Activated CD8-positive, alpha-beta memory T cell treated with anti-CD3 and anti-CD28 coated beads for 24 hours (primary cell): ENCODE measurements at regions not wholly inside any gene's neighbourhood (a gene's known extent, or its start where the extent isn't known, plus 50 kb on each side); places are given as distances from the start of the nearest gene placed in this dataset.
"Not testable (repeated sequence)": the region's sequence is repeated elsewhere in the genome, so short reads cannot be mapped to it uniquely, and the experiment has no call there.

Source experiments
- DNase-seq: peaks from one replicate; pipeline ENCODE4 v3.0.0-alpha.2; 2020

DNA sequence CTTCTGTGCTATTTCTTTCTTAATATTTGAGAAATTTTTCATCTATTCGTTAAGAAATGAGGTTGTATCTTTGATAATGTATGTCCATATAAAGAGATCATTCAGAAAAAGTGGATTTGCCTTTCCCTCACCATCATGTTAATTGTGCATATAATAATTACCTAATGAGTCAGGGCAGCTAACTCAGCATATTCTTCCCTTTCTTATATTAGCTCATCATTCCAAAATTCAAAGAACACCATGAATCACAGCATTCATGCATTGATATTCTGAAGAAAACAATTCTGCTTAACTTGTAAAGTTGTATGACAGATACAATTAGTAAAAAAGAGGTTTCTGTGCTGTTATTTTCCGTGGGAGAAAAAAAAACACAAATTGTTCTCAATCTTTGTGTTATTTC is 630.6 kb downstream of the TLE1 start:
- DNase-seq: no peak

DNA sequence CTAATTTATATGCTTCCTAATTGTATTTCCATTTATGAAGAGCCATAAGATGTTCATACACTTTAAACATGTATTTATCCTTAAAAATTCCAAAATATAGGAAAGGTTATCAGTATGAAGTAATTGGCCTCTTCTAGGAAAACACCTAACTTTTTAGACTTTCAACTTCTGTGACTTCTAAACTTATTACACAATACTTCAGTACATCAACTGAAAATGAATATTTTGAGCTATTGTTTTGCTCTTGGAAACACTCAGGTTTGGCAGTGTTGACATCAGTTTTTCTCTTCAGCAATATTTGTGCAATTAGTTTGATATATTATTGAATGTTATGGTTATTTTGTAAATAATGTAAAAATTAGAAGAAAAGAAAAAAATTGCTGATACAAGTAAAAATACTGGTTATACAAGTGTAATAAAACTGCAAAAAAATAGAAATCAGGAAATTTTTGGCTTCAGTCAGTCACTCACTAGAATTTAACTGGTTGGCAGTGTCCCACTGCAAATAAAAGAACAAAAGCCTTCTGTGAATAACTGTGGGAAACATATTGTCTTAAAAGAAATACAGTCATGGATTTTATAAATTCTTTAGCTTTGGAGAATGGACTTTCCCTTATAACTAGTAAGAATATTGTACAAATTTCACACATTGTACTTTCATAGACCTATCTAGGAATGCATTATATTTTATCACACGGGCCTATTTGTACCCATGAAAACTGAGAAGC is 635.9 kb downstream of the TLE1 start:
- no peak for DNase-seq

DNA sequence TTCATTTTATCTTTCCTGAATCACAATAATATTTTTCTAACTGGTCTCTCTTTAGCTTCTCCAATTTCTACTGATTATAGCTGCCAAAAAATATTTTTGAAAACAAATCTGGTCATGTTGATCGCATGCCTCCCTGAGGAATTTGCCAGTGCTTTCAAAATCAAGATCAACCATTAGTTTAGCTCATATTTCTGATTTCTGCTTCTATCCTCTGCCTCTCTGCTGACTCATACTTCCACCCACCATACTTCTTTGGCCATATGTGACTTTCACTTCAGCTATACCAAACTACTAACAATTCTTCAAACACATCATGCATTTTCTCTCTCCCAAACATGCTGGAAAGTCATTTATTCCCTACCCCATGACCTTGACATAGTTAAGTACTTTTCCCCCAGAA is 636.5 kb downstream of the TLE1 start:
- DNase-seq: no peak

DNA sequence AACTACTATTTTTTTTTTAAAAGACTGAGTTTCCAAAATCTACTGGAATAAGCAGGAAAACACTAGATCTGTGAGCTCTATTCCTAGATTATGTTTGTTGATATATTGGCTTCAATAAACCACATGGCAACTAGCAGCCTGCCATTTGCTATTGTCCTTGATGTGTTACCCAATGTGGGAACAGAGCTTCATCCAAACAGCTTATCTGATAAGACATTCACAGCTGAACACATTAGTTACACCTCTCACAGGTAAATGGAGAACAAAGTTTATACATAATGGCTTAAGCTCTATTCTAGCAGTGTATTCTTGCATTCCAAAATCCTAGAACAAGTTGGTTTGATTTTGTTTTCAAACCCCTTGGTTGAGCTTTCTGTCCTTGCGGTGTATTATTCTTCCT is 642.1 kb downstream of the TLE1 start:
- no peak for DNase-seq

DNA sequence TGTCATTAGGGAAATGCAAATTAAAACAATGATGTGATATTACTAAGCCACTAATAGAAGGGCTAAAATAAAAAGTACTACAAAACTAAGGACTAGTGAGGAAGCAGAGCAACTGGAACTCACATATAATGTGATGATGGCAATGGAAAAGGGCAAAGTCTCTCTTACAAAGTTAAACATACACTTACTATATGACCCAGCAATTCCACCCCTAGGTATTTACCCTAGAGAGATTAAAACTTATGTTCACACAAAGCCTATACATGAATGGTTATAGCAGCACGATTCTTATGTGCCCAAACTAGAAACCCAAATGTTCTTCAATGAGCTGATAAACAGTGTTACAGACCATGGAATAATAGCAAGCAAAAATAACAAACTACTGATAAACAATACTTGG is 643.7 kb downstream of the TLE1 start:
- no peak for DNase-seq

DNA sequence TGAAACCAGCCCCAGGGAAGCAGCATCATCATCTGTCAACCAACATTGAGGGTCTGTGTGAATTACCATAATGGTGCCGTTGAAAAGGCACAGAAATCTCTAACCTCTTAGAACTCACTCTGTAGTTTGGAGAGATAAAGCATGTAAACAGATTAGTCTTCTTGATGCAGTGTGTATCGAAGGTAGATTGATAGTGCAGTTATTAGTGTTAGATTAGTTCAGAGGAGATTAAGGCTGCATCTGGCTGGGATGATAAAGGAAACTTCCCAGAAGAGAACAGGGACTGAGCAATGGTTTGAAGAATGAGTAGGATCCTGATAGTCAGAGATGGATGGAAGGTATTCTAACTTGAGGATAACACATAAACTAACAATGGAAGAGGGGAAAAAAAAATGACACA is 651.5 kb downstream of the TLE1 start:
- no peak for DNase-seq

DNA sequence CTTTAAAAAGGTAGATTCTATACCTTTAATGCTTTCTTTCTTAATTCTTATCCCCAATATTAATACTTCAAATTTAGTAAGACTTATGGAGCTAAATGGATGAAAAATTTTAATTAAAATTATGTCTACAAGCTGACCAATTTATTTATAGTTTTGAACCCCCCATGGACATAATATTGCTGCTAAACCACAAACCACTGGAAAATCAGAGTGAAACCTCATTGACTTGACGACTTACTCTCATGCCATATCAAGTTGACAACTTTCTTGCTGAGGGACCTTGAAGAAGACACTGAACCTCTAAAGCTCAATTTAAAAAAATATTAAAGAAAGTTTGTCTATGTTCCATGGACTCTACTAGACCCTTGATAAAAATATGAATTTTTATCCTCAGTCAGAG is 653.7 kb downstream of the TLE1 start:
- no peak for DNase-seq

DNA sequence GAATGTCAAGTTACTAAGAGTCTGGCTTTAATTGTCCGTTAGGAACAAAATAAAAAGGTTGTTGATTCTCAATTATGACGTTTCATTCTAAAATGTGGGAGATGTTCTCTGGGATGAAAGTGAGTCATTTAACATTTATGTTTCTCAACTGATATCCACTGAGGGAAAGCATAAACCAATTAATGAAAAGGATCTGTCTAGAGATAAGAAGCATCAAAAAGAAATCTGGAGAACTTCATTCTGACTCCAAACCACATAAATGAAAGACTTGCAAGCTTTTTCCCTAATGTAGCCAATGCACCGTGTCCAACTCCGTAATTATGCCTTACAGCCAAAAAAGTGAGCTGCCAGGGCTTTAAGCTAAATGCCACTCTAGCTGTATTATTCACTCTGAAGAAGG is 654.2 kb downstream of the TLE1 start:
- no peak for DNase-seq

DNA sequence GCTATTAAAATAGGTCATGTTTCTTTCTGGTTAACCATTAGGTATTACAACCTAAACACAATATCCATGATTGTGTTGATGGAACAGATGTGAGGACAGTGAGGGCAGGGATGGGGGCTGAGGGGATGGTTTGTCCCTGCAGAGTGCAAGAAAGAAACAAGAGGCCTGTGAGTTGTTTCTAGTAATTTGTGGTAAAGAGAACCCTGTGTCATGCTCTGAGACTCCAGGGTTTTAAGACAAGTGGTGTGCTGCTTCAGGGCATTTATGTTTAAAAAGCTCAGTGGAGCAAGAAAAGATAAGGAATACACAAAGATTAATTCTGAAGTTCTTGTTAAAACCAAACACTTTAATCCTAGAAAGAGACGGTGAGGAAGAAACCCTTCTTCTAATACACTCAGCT is 656.5 kb downstream of the TLE1 start:
- no peak for DNase-seq

DNA sequence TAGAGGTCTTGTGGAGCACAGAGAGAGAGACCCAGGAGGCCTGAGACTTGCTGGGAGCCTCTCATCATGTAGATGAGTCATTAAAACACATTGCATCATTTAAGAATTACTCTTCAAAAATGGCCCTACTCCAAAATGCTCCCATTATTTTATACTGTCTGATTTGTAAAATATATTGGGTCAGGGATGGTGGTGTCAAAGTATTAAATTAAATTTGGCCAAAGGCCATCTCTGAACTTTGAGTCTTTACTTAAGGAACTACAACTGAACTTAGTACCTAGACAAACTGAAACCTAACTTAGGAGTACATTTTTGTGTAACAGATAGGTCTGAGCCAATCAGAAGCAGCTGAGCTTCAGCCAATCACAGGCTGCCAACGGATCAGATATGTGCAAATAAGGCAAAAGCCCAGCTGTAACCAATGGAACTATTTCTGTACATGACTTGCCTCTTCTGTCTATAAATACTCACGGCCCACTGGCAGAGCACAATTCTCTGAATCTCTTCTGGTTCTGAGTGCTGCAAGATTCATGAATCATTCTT is 657.2 kb downstream of the TLE1 start:
- no peak for DNase-seq

DNA sequence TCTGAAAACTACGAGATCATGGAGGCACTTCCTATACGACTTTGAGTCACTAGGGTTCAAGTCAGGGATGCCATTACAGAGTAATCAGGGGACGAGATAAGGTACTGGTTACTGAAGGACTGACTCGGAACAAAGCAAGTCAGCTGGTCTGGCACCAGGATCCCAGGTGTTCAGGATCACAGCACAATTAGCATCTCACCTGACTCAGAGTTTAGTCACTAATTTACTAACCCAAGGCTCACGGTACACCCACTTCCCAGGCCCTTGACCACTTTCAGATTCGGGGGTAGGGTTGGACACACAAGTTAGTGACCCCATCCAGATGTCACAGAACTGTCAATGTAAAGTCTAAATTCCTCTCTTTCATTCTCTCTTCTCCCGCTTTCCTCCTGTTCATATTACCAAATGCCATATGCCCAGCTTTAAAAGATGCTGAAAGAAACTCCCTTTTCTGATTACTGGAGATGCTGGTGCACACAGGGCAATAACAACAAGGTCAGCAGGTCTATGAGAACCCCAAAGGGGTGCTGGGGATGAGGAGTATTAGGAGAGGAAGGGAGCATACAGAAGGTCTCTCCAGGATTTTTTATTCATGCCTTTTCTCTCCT is 657.8 kb downstream of the TLE1 start:
- DNase-seq: no peak

DNA sequence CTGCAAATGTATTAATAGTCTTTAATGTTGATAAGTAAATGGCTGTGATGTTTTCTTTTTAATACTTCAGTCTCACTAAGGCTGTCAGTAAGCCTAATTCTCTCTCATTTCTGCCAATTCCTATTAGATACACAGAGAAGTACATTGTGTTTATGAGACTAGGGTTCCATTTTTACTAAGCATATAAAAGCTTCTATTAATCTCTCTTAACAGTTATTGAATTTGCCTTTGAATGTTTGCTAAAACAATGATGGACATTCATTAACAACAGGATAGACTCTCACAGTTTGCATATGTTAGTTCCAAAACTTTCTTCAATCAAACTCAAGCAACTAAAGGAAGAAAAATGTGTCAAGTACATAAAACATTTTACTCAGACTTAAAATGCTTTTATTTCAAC is 659.3 kb downstream of the TLE1 start:
- no peak for DNase-seq

DNA sequence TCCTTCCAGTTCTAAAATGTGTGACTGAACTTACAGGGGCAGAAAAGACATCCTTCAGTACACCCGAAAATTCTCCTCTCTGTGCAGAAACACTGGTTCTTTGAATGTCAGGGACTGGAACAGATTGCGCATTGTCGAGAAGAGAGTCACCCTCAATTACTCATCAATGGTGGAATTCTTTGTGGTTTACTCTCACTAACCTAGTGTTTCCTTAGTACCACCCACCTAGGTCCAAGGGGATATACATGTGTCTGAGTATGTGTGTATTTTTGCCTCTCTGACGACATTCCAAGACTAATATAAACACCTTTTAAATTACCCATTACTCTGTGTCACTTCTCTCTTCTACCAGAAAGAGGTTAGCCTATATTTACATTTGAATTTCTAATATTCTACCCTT is 660.8 kb downstream of the TLE1 start:
- no peak for DNase-seq

DNA sequence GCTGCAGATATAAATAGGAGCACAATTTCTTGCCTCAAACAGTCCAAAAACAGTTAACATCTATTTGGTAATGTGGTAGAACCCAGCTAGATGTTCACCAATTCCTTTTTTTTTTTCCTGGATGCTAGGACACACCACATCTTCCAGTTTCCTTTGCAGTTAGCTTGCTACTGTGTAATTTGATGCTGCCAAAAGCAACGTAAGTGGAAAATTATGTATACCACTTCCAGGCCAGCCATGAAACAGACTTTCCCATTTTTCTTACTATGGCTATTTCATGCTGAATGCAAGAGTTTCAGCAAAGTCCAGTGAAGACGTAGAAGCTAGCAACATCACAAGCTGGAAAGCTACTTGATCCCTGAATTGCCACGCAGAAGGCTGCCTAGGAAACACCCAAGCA is 667.2 kb downstream of the TLE1 start:
- DNase-seq: no peak

DNA sequence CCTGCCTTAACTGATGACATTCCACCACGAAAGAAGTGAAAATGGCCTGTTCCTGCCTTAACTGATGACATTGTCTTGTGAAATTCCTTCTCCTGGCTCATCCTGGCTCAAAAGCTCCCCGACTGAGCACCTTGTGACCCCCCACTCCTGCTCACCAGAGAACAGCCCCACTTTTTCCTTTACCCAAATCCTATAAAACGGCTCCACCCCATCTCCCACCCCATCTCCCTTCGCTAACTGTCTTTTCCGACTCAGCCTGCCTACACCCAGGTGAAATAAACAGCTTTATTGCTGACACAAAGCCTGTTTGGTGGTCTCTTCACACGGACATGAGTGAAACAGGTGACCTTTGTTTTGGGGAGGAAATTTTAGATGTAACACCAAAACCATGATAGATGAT is 674.4 kb downstream of the TLE1 start:
- DNase-seq: not testable (repeated sequence)

DNA sequence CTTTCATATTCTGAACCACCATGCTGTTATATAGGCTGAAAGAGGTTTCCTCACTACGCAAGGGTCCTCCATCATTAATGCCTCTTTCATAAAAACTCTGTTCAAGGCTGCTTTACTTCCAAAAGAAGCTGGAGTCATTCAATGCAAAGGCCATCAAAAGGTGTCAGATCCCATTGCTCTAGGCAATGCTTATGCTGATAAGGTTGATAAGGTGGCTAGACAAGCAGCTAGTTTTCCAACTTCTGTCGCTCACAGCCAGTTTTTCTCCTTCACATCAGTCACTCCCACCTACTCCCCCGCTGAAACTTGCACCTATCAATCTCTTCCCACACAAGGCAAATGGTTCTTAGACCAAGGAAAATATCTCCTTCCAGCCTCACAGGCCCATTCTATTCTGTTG is 676.2 kb downstream of the TLE1 start:
- DNase-seq: not testable (repeated sequence)

DNA sequence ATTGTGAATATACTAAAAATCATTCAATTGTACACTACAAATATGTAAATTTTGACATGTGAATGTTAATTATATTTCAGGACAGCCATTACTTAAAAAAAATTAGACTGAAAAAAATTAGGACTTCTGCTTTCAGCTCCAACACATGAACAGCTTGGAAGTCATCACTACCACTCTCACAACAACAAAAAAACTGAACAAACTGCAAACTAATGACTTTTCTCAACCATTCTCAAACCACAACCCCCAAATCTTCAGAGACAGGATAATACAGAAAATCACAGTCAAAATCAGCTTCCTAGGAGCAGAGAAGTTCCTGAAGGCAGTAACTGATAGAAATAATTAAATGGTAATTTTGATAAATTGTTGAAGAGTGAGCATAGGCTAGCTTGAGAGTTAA is 686.4 kb downstream of the TLE1 start:
- no peak for DNase-seq

DNA sequence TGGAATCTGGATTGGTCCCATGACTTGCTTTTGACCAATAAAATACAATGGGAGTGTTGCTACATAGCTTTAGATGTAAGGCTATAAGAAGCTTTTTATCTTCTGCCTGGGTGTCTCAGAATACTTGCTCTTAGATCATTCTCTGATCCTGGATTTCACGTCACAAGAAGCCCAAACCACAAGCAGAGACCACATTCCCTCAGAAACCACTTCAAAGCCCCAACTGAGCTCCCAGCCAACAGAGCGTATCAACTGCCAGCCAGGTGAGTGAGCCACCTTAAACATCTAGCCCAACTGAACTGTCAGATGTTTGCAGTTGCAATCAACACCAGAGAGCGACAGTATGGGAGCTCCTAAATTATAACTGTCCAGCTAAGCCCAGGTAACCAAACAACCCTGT is 687.1 kb downstream of the TLE1 start:
- no peak for DNase-seq

DNA sequence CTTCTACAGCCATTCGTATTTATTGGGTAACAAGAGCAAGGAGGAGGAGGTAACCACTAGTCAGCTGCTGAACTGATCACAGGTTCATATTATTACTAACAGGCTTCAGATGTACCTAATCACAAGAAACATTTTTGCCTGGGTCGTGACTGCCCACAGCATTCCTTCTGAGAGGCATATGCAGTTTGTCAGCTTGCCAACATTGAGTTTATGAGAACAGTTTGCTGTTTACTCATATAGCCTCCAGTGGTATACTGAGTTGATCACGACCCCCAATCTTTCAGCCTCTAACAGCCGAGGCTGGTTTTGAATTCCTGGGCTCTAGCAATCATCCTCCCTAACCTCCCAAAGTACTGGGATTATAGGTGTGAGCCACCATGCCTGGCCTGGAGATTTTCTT is 693.6 kb downstream of the TLE1 start:
- no peak for DNase-seq

DNA sequence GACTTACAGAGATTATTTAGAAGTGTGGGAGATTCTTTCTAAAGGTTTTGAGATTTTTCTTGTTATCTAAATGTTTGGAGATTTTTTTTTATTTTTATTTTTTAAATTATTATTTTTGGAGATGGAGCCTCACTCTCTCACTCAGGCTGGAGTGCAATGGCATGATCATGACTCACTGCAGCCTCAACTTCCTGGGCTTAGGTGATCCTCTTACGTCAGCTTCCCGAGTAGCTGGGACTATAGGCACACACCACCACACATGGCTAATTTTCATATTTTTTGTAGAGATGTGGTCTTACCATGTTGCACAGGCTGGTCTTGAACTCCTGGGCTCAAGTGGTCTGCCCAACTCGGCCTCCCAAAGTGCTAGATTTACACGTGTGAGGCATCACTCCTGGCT is 694.5 kb downstream of the TLE1 start:
- no peak for DNase-seq

DNA sequence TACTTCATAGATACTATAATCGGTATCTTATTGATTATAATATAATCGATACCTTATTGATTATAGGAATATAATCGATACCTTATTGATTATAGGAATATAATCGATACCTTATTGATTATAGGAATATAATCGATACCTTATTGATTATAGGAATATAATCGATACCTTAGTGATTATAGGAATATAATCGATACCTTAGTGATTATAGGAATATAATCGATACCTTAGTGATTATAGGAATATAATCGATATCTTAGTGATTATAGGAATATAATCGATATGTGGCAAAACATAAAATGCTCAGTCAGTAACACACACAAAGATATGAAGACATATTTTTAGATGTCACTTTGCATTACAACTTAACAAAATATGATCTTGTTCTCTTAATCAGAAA is 703.8 kb downstream of the TLE1 start:
- not testable (repeated sequence) for DNase-seq

DNA sequence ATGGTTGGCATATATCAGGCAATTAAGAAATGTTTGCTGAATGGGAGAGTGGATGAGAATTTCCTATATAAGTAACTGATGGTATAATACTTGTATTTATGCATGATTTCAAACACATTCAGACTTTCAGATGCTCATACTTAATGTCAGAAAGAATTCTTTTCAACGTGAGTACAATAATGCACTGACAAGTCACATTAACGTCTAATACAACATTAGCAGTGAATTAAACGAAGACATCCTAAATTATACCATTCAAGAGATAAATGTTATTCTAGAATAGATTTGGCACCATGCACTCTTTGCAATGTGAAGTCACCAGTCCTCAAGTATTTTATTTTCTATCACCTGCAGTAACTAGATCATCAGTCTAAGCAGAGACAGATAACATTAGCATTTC is 712.9 kb downstream of the TLE1 start:
- DNase-seq: no peak

DNA sequence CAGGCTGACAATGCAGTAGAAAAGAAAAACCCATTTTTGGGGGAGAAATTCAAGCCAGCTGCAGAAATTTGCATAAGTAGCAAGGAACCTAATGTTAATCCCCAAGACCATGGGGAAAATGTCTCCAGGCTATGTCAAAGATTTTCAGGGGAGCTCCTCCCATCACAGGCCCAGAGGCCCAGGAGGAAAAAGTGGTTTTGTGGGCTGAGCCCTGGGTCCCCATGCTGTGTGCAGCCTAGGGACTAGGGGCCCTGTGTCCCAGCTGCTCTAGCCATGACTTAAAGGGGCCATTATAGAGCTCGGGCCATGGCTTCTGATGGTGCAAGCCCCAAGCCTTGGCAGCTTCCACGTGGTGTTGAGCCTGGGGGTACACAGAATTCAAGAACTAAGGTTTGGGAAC is 719.0 kb downstream of the TLE1 start:
- DNase-seq: not testable (repeated sequence)

DNA sequence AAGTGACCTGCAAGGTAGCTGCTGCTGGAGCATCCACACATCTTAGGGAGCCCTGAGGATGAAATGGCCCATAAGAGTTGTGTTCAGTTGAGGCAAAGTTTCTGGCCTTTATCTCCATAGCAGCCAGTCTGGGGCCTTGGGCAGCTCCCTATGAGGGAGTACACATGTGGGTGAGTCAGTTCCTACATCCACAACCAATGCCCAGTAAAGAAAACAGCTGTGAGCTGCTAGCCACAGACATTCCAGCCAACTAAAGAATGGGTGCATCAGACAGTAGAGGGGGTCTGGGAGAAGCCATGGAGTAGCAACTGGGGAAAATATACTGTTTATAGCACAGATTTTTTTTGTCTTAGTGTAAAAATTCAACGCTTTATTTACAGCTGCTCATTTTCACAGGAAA is 720.7 kb downstream of the TLE1 start:
- no peak for DNase-seq

DNA sequence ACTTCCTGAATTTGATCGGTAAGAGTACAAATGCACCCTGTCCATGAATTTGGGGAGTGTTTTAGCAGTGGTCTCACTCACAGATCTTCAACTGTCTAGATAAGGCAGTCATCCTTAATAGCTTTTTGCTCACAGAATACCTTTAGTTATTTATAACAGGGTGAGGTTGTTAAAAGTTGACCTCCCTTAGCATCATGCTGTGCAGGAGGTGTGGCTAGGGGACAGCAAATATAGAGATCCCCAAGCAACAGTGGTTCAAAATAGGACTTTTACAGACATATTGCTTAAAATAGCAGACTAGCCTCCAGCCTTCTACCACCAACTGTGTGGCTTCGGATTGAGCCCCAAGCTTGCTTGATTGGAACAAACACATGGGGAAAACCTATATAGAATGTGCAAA is 724.4 kb downstream of the TLE1 start:
- no peak for DNase-seq
